ENCODE measurements at regions not wholly inside any gene's neighbourhood (a gene's known extent, or its start where the extent isn't known, plus 50 kb on each side); places are given as distances from the start of the nearest gene placed in this dataset.

DNA sequence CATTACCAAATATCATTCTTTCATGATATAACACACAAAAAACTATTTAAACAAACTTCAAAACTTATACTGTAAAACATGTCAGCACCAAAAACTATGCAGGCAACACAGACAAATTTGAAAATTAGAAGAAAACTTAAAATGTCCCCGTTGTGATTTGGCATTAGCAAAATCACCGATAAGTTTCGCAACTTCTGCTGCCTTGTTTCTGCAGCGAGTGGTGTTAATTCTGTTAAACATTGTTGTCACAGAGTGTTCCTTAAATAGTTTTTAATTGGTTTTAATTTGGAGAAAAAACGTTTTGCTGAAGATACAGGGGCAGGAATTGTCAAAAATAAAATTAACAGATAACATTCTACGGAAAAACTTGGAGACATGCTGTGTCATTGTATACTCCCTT, 160.6 kb downstream of the RPLP1 start (continued):
- TF ChIP-seq JAZF1 (CRISPR knock-in tag; IDR thresholded peaks at IDR 0.05): no peak
- no peak for TF ChIP-seq ZBTB21 (CRISPR knock-in tag; IDR thresholded peaks at IDR 0.05; ENCODE audit: borderline replicate concordance)
- no peak for TF ChIP-seq ZNF219 (CRISPR knock-in tag; IDR thresholded peaks at IDR 0.05; ENCODE audit: borderline replicate concordance)
- no peak for TF ChIP-seq FOXP1 (CRISPR knock-in tag; IDR thresholded peaks at IDR 0.05; ENCODE audit: borderline replicate concordance)
- TF ChIP-seq, protein P1, sequence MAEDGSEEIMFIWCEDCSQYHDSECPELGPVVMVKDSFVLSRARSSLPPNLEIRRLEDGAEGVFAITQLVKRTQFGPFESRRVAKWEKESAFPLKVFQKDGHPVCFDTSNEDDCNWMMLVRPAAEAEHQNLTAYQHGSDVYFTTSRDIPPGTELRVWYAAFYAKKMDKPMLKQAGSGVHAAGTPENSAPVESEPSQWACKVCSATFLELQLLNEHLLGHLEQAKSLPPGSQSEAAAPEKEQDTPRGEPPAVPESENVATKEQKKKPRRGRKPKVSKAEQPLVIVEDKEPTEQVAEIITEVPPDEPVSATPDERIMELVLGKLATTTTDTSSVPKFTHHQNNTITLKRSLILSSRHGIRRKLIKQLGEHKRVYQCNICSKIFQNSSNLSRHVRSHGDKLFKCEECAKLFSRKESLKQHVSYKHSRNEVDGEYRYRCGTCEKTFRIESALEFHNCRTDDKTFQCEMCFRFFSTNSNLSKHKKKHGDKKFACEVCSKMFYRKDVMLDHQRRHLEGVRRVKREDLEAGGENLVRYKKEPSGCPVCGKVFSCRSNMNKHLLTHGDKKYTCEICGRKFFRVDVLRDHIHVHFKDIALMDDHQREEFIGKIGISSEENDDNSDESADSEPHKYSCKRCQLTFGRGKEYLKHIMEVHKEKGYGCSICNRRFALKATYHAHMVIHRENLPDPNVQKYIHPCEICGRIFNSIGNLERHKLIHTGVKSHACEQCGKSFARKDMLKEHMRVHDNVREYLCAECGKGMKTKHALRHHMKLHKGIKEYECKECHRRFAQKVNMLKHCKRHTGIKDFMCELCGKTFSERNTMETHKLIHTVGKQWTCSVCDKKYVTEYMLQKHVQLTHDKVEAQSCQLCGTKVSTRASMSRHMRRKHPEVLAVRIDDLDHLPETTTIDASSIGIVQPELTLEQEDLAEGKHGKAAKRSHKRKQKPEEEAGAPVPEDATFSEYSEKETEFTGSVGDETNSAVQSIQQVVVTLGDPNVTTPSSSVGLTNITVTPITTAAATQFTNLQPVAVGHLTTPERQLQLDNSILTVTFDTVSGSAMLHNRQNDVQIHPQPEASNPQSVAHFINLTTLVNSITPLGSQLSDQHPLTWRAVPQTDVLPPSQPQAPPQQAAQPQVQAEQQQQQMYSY (CRISPR knock-in tag; IDR thresholded peaks at IDR 0.05): no peak
- TF ChIP-seq, protein P2, sequence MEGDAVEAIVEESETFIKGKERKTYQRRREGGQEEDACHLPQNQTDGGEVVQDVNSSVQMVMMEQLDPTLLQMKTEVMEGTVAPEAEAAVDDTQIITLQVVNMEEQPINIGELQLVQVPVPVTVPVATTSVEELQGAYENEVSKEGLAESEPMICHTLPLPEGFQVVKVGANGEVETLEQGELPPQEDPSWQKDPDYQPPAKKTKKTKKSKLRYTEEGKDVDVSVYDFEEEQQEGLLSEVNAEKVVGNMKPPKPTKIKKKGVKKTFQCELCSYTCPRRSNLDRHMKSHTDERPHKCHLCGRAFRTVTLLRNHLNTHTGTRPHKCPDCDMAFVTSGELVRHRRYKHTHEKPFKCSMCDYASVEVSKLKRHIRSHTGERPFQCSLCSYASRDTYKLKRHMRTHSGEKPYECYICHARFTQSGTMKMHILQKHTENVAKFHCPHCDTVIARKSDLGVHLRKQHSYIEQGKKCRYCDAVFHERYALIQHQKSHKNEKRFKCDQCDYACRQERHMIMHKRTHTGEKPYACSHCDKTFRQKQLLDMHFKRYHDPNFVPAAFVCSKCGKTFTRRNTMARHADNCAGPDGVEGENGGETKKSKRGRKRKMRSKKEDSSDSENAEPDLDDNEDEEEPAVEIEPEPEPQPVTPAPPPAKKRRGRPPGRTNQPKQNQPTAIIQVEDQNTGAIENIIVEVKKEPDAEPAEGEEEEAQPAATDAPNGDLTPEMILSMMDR (IDR thresholded peaks at IDR 0.05): no peak
- no peak for TF ChIP-seq ZNF317 (CRISPR knock-in tag; IDR thresholded peaks at IDR 0.05; ENCODE audit: borderline replicate concordance, low read depth)
- TF ChIP-seq IRF2 (CRISPR knock-in tag; IDR thresholded peaks at IDR 0.05; ENCODE audit: borderline replicate concordance, low read depth): no peak
- no peak for TF ChIP-seq NFYB (CRISPR knock-in tag; conservative IDR thresholded peaks at IDR 0.05; ENCODE audit: low read depth)
- TF ChIP-seq ESRRA (CRISPR knock-in tag; IDR thresholded peaks at IDR 0.05; ENCODE audit: borderline replicate concordance): no peak
- TF ChIP-seq, protein P3, sequence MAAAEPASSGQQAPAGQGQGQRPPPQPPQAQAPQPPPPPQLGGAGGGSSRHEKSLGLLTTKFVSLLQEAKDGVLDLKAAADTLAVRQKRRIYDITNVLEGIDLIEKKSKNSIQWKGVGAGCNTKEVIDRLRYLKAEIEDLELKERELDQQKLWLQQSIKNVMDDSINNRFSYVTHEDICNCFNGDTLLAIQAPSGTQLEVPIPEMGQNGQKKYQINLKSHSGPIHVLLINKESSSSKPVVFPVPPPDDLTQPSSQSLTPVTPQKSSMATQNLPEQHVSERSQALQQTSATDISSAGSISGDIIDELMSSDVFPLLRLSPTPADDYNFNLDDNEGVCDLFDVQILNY (CRISPR knock-in tag; IDR thresholded peaks at IDR 0.05): no peak

DNA sequence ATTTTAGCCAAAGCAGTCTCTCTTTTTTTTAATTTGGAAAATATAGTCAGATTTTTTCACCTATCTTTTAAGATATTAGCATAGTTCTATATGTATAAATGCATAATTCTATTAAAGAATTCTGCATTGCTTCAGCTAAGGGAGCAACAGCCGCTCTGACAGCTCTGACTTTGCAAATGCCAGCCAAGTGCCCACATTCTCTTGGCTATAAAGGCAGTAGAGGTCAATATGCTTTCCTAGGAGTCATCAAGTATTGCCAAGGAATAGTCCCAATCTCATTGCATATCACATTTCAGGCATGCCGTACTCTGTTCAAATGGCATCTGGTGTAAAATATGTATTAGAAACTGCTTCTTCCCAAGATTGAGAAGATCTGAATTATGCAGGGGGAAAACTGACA, 161.4 kb downstream of the RPLP1 start:
- DNase-seq (ENCODE audit: low spot score) (no peak), ATAC-seq (no peak)
- no peak overlapping the region for H3K27ac Mint-ChIP-seq
- no peaks in the 10 kb centered on the region for H3K36me3 Mint-ChIP-seq
- no peaks in the 10 kb centered on the region for H3K27me3 Mint-ChIP-seq (ENCODE audit: low read depth)
- POLR2A ChIA-PET: no interaction called here
- H3K4me3 Mint-ChIP-seq: no peak overlapping the region
- no peak for TF ChIP-seq SMAD4 (CRISPR knock-in tag; IDR thresholded peaks at IDR 0.05)
- TF ChIP-seq, protein P4, sequence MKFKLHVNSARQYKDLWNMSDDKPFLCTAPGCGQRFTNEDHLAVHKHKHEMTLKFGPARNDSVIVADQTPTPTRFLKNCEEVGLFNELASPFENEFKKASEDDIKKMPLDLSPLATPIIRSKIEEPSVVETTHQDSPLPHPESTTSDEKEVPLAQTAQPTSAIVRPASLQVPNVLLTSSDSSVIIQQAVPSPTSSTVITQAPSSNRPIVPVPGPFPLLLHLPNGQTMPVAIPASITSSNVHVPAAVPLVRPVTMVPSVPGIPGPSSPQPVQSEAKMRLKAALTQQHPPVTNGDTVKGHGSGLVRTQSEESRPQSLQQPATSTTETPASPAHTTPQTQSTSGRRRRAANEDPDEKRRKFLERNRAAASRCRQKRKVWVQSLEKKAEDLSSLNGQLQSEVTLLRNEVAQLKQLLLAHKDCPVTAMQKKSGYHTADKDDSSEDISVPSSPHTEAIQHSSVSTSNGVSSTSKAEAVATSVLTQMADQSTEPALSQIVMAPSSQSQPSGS (CRISPR knock-in tag; IDR thresholded peaks at IDR 0.05; ENCODE audit: borderline replicate concordance, low read depth): no peak
- TF ChIP-seq ZNF671 (CRISPR knock-in tag; IDR thresholded peaks at IDR 0.05): no peak
- no peak for TF ChIP-seq ZNF396 (CRISPR knock-in tag; IDR thresholded peaks at IDR 0.05; ENCODE audit: borderline replicate concordance)
- TF ChIP-seq ZNF232 (CRISPR knock-in tag; IDR thresholded peaks at IDR 0.05): no peak
- TF ChIP-seq, protein P5, sequence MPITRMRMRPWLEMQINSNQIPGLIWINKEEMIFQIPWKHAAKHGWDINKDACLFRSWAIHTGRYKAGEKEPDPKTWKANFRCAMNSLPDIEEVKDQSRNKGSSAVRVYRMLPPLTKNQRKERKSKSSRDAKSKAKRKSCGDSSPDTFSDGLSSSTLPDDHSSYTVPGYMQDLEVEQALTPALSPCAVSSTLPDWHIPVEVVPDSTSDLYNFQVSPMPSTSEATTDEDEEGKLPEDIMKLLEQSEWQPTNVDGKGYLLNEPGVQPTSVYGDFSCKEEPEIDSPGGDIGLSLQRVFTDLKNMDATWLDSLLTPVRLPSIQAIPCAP (CRISPR knock-in tag; IDR thresholded peaks at IDR 0.05): no peak
- TF ChIP-seq IRF2 (CRISPR knock-in tag; IDR thresholded peaks at IDR 0.05; ENCODE audit: borderline replicate concordance, low read depth): no peak
- TF ChIP-seq, protein P6, sequence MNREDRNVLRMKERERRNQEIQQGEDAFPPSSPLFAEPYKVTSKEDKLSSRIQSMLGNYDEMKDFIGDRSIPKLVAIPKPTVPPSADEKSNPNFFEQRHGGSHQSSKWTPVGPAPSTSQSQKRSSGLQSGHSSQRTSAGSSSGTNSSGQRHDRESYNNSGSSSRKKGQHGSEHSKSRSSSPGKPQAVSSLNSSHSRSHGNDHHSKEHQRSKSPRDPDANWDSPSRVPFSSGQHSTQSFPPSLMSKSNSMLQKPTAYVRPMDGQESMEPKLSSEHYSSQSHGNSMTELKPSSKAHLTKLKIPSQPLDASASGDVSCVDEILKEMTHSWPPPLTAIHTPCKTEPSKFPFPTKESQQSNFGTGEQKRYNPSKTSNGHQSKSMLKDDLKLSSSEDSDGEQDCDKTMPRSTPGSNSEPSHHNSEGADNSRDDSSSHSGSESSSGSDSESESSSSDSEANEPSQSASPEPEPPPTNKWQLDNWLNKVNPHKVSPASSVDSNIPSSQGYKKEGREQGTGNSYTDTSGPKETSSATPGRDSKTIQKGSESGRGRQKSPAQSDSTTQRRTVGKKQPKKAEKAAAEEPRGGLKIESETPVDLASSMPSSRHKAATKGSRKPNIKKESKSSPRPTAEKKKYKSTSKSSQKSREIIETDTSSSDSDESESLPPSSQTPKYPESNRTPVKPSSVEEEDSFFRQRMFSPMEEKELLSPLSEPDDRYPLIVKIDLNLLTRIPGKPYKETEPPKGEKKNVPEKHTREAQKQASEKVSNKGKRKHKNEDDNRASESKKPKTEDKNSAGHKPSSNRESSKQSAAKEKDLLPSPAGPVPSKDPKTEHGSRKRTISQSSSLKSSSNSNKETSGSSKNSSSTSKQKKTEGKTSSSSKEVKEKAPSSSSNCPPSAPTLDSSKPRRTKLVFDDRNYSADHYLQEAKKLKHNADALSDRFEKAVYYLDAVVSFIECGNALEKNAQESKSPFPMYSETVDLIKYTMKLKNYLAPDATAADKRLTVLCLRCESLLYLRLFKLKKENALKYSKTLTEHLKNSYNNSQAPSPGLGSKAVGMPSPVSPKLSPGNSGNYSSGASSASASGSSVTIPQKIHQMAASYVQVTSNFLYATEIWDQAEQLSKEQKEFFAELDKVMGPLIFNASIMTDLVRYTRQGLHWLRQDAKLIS (CRISPR knock-in tag; IDR thresholded peaks at IDR 0.05; ENCODE audit: borderline replicate concordance): no peak
- no peaks in the 10 kb centered on the region for H3K9me3 Mint-ChIP-seq
- CTCF ChIA-PET: interaction anchor here (1.3 kb wide), 1 partner anchor 136 kb away, joined by 3 read pairs; no protein-coding TSS in a partner anchor
- H3K4me1 Mint-ChIP-seq: no peaks in the 10 kb centered on the region

Measured in WTC11 (cell line).